ENCODE measurements at regions not wholly inside any gene's neighbourhood (a gene's known extent, or its start where the extent isn't known, plus 50 kb on each side); places are given as distances from the start of the nearest gene placed in this dataset.

- TF ChIP-seq SUZ12 (IDR thresholded peaks at IDR 0.05) (no peak), TARDBP (IDR thresholded peaks at IDR 0.05) (no peak), HDGF (IDR thresholded peaks at IDR 0.05; ENCODE audit: borderline replicate concordance) (no peak), SP1 (IDR thresholded peaks at IDR 0.05) (no peak), LEF1 (IDR thresholded peaks at IDR 0.05; ENCODE audit: borderline replicate concordance) (no peak)
Observed at GRCh38 chr11:21897752-21898151, 295.1 kb upstream of the ANO5 start.

Data from HEK293T (cell line).